ENCODE measurements at regions not wholly inside any gene's neighbourhood (a gene's known extent, or its start where the extent isn't known, plus 50 kb on each side); places are given as distances from the start of the nearest gene placed in this dataset.

GRCh38 chr20:40017765-40018164 lies 671.3 kb downstream of the MAFB start:
- TF ChIP-seq CTCF (tag by site-specific recombination; IDR thresholded peaks at IDR 0.05): no peak
- TF ChIP-seq ZNF623 (tag by site-specific recombination; IDR thresholded peaks at IDR 0.05): no peak
- TF ChIP-seq ZFP41 (tag by site-specific recombination; IDR thresholded peaks at IDR 0.05; ENCODE audit: borderline replicate concordance): no peak
- no peak for TF ChIP-seq ZBTB1 (tag by site-specific recombination; IDR thresholded peaks at IDR 0.05)
- TF ChIP-seq ZSCAN18 (tag by site-specific recombination; IDR thresholded peaks at IDR 0.05): no peak
- TF ChIP-seq ZBTB7A (tag by site-specific recombination; IDR thresholded peaks at IDR 0.05; ENCODE audit: low read depth): no peak
- no peak for TF ChIP-seq ZNF24 (tag by site-specific recombination; IDR thresholded peaks at IDR 0.05)

Measured in HEK293 (cell line).